ENCODE measurements at regions not wholly inside any gene's neighbourhood (a gene's known extent, or its start where the extent isn't known, plus 50 kb on each side); places are given as distances from the start of the nearest gene placed in this dataset.
"Not testable (repeated sequence)": the region's sequence is repeated elsewhere in the genome, so short reads cannot be mapped to it uniquely, and the experiment has no call there.

DNA sequence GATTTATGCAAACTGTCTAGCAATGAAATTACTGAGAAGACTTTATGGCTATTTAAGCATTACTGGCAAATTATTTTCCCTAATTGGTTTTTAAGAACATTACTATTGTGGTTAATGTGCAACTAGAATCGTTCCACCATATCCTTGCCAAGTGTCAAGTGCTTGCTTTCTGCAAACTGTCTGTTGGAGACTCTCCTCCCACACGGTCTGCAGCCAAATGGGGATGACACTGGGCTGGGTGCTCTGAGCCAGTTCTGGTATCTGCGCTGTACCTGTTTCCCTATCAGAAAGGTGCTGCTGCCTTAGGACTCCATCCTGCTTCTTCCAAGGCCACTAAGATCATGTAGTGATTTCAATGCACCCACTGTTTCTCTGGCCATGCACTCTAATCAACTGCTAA lies 110.4 kb downstream of the RAMP3 start:
- Histone ChIP-seq H3K4me3 (ENCODE audit: low read length in 3 of 3) (no peak overlapping the region), H3K27me3 (ENCODE audit: control insufficient read depth, insufficient read depth, low read length) (no peaks in the 10 kb centered on the region), H3K27ac (ENCODE audit: low read depth in 2 of 2, low read length in 2 of 2) (no peak overlapping the region), H3K9ac (ENCODE audit: low read length in 3 of 3) (no peak overlapping the region), H3K4me1 (ENCODE audit: control insufficient read depth in 2 of 3, insufficient read depth in 2 of 3, low read depth in 1 of 3, low read length in 3 of 3) (no peaks in the 10 kb centered on the region), H3K9me3 (ENCODE audit: control insufficient read depth in 2 of 3, insufficient read depth in 1 of 3, low read length in 3 of 3) (no peaks in the 10 kb centered on the region), H3K36me3 (ENCODE audit: control insufficient read depth in 2 of 3, insufficient read depth in 3 of 3, low read length in 3 of 3) (no peaks in the 10 kb centered on the region)
- intact Hi-C loops (cut with DNase I), result no loop called here
- DNase-seq (peak in 2 of 5 donors; percentile 3 to 12), FAIRE-seq (no peak)
- TF ChIP-seq, protein P1, sequence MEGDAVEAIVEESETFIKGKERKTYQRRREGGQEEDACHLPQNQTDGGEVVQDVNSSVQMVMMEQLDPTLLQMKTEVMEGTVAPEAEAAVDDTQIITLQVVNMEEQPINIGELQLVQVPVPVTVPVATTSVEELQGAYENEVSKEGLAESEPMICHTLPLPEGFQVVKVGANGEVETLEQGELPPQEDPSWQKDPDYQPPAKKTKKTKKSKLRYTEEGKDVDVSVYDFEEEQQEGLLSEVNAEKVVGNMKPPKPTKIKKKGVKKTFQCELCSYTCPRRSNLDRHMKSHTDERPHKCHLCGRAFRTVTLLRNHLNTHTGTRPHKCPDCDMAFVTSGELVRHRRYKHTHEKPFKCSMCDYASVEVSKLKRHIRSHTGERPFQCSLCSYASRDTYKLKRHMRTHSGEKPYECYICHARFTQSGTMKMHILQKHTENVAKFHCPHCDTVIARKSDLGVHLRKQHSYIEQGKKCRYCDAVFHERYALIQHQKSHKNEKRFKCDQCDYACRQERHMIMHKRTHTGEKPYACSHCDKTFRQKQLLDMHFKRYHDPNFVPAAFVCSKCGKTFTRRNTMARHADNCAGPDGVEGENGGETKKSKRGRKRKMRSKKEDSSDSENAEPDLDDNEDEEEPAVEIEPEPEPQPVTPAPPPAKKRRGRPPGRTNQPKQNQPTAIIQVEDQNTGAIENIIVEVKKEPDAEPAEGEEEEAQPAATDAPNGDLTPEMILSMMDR (IDR thresholded peaks at IDR 0.05; ENCODE audit: borderline replicate concordance, extremely low read depth, insufficient read depth), result no peak

DNA sequence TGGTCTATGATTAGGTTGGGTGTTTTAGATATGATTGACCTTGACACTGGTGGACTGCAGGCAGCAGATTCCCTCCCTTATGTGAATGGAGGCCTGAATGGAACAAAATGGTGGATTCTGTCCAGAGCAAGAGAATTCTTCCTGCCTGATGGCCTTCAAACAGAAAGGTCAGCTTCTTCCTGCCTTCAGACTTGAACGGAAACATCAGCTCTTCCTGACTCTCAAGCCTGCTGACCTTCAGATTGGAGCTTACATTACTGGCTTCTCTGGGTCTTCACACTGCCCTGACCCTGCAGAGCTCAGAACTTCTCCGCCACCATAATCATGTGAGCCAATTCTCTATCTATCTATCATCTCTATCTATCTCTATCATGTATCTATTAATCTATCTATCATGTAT lies 111.6 kb downstream of the RAMP3 start:
- TF ChIP-seq, protein P1 (IDR thresholded peaks at IDR 0.05; ENCODE audit: borderline replicate concordance, extremely low read depth, insufficient read depth), result no peak
- H3K4me1 ChIP-seq (ENCODE audit: control insufficient read depth in 2 of 3, insufficient read depth in 2 of 3, low read depth in 1 of 3, low read length in 3 of 3), result no peaks in the 10 kb centered on the region
- no peaks in the 10 kb centered on the region for H3K36me3 ChIP-seq (ENCODE audit: control insufficient read depth in 2 of 3, insufficient read depth in 3 of 3, low read length in 3 of 3)
- no peak for DNase-seq
- no peaks in the 10 kb centered on the region for H3K27me3 ChIP-seq (ENCODE audit: control insufficient read depth, insufficient read depth, low read length)
- H3K27ac ChIP-seq (ENCODE audit: low read depth in 2 of 2, low read length in 2 of 2), result no peak overlapping the region
- H3K9ac ChIP-seq (ENCODE audit: low read length in 3 of 3), result no peak overlapping the region
- intact Hi-C loops (cut with DNase I), result no loop called here
- no peak overlapping the region for H3K4me3 ChIP-seq (ENCODE audit: low read length in 3 of 3)
- H3K9me3 ChIP-seq (ENCODE audit: control insufficient read depth in 2 of 3, insufficient read depth in 1 of 3, low read length in 3 of 3), result no peaks in the 10 kb centered on the region
- FAIRE-seq, result no peak

DNA sequence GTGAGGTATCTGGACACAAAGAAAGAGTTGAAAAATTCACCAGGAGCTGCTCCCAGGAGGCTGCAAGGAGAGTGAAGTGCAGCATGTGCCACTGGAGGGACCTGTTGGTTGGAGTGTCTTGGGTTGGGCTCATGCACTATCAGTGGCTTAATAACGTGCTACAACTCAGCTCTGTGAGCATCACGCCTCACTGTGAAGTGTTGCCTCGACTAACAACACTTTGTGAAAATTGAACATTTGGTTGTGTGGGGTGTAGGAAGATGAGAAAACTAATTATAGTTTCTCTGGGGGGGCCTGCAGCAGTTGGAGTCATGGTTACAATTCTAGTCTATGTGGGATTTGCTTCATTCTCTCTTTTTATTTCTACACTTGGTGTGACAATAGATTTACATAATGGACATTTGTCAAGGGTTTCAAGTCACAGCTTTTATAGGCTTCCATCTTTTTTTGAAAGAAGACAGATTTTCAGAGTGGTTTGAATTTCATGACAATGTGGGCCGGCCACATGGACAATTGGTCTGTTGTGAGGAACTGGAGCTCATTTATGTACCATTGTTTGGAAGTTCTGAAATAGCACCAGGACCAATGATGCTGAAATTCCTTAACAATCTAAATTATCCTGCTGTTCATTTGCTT lies 121.3 kb downstream of the RAMP3 start:
- Histone ChIP-seq H3K27me3 (ENCODE audit: control insufficient read depth, insufficient read depth, low read length) (no peaks in the 10 kb centered on the region), H3K4me1 (ENCODE audit: control insufficient read depth in 2 of 3, insufficient read depth in 2 of 3, low read depth in 1 of 3, low read length in 3 of 3) (no peaks in the 10 kb centered on the region), H3K9me3 (ENCODE audit: control insufficient read depth in 2 of 3, insufficient read depth in 1 of 3, low read length in 3 of 3) (peaks cover 0 to 4% (median 0%) of the 10 kb centered on the region in 3 donors), H3K27ac (ENCODE audit: low read depth in 2 of 2, low read length in 2 of 2) (no peak overlapping the region), H3K36me3 (ENCODE audit: control insufficient read depth in 2 of 3, insufficient read depth in 3 of 3, low read length in 3 of 3) (no peaks in the 10 kb centered on the region), H3K9ac (ENCODE audit: low read length in 3 of 3) (no peak overlapping the region), H3K4me3 (ENCODE audit: low read length in 3 of 3) (no peak overlapping the region)
- no peak for DNase-seq
- FAIRE-seq, result no peak
- TF ChIP-seq, protein P1 (IDR thresholded peaks at IDR 0.05; ENCODE audit: borderline replicate concordance, extremely low read depth, insufficient read depth), result no peak
- intact Hi-C loops (cut with DNase I), result no loop called here

DNA sequence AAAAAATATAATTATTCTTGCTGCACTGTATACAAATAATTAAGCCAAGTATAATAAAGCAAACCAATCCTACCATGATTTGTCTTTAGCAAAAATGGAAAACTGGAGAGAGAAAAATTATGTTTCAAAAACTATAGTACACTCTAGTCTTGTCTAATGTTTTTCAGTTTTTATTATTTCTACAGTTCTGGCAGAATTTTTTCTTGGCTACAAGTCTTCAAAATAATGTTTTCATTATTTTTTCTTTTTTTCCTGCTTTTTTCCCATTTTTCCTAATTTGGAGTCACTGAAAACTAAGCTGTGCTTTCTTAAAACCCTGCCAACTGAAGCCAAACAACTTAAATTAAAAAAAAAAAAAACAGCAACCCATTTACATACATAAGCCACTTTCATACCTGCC lies 132.0 kb downstream of the RAMP3 start:
- FAIRE-seq; H3K9me3 ChIP-seq (ENCODE audit: control insufficient read depth in 2 of 3, insufficient read depth in 1 of 3, low read length in 3 of 3); H3K27ac ChIP-seq (ENCODE audit: low read depth in 2 of 2, low read length in 2 of 2); H3K4me1 ChIP-seq (ENCODE audit: control insufficient read depth in 2 of 3, insufficient read depth in 2 of 3, low read depth in 1 of 3, low read length in 3 of 3); intact Hi-C loops (cut with DNase I); H3K4me3 ChIP-seq (ENCODE audit: low read length in 3 of 3); H3K27me3 ChIP-seq (ENCODE audit: control insufficient read depth, insufficient read depth, low read length); H3K9ac ChIP-seq (ENCODE audit: low read length in 3 of 3); DNase-seq; H3K36me3 ChIP-seq (ENCODE audit: control insufficient read depth in 2 of 3, insufficient read depth in 3 of 3, low read length in 3 of 3): not testable (repeated sequence)

Measured in kidney (tissue), 13 donors.